Ascending aorta (tissue), 2 donors: ENCODE measurements at regions not wholly inside any gene's neighbourhood (a gene's known extent, or its start where the extent isn't known, plus 50 kb on each side); places are given as distances from the start of the nearest gene placed in this dataset.

Experiments
- DNase-seq, 2 donors: peaks; one replicate each; pipeline ENCODE4 v3.0.0-alpha.2; 2019; ENCODE audit warnings: low spot score in 2 of 2
- H3K27ac ChIP-seq, 2 donors: fragments of 200-600 bp; sonication (generic); one replicate each; pipeline ENCODE4 v1.5.1; 2016 to 2017; ENCODE audit warnings: mild to moderate bottlenecking in 1 of 2
- H3K27me3 ChIP-seq: fragments of 200-600 bp; sonication (generic); one replicate; pipeline ENCODE4 v1.5.1; 2017
- H3K36me3 ChIP-seq, 2 donors: fragments of 200-600 bp; sonication (generic); one replicate each; pipeline ENCODE4 v1.5.1; 2016
- H3K4me1 ChIP-seq, 2 donors: fragments of 200-600 bp; sonication (generic); one replicate each; pipeline ENCODE4 v1.5.1; 2016 to 2017; ENCODE audit warnings: mild to moderate bottlenecking in 1 of 2
- H3K4me3 ChIP-seq, 2 donors: fragments of 200-600 bp; sonication (generic); one replicate each; pipeline ENCODE4 v1.5.1; 2016 to 2017; ENCODE audit warnings: mild to moderate bottlenecking in 1 of 2
- H3K9me3 ChIP-seq, 2 donors: fragments of 200-600 bp; sonication (generic); one replicate each; pipeline ENCODE4 v1.5.1; 2016
- intact Hi-C: fragments of 100-400 bp; cut with DNase I; formaldehyde crosslinking; loops from one replicate; pipeline ENCODE4 v1.15.1; 2023
- TF ChIP-seq, protein P1 (sequence below), 3 experiments: fragments of 200-600 bp in 2 of 3; fragments of 450-650 bp in 1 of 3; sonication (generic) in 2 of 3; IDR thresholded peaks; one replicate each; pipeline ENCODE4 v1.5.1; 2016 to 2019; ENCODE audit warnings: antibody characterized with exemption in 3 of 3, mild to moderate bottlenecking in 1 of 3, moderate library complexity in 1 of 3

DNA sequence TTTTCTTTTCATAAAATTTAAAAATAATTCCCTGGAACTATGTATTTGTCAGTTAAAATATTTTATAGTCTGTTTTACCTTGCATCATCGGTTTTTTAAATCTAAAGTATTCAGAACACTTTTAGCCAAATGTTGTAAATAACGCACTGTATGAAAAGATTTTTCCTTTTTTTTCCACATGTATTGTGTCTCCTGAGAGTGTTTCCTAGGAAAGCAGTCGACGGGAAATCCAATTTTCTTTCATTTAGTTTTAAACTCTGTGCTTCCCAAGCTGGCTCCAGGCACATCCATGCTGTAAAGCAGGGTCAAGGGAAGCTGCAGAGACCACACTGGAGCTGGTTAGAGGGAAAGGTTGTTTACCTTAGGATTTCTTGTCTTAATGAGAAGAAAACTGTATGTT is 1724.3 kb upstream of the TENM3 start:
- DNase-seq, result no peak
- Histone ChIP-seq H3K4me1 (no peaks in the 10 kb centered on the region), H3K36me3 (no peaks in the 10 kb centered on the region), H3K9me3 (no peaks in the 10 kb centered on the region), H3K27me3 (no peaks in the 10 kb centered on the region), H3K4me3 (no peak overlapping the region), H3K27ac (no peak overlapping the region)
- intact Hi-C loops, result no loop called here
- TF ChIP-seq, protein P1, sequence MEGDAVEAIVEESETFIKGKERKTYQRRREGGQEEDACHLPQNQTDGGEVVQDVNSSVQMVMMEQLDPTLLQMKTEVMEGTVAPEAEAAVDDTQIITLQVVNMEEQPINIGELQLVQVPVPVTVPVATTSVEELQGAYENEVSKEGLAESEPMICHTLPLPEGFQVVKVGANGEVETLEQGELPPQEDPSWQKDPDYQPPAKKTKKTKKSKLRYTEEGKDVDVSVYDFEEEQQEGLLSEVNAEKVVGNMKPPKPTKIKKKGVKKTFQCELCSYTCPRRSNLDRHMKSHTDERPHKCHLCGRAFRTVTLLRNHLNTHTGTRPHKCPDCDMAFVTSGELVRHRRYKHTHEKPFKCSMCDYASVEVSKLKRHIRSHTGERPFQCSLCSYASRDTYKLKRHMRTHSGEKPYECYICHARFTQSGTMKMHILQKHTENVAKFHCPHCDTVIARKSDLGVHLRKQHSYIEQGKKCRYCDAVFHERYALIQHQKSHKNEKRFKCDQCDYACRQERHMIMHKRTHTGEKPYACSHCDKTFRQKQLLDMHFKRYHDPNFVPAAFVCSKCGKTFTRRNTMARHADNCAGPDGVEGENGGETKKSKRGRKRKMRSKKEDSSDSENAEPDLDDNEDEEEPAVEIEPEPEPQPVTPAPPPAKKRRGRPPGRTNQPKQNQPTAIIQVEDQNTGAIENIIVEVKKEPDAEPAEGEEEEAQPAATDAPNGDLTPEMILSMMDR (IDR thresholded peaks at IDR 0.05), result no peak

DNA sequence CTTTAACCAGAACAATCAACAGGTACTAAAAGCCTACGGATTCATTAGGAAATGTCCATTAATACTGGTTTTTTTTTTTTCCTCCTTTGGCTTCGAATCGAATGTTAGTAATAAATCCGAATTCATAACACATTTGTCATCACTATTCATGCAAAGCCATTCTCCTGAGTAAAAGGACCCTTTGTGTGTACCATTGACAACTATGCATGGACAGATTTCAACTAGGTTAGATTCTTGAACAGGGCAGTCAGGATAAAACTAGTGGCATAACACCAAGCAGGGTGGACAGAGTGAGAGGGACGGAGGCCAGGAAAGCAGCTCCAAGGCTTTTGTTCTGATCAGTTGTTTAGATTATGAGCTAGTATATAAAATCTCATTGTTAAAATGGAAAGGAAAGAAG is 1722.0 kb upstream of the TENM3 start:
- Histone ChIP-seq H3K4me1 (no peaks in the 10 kb centered on the region), H3K36me3 (no peaks in the 10 kb centered on the region), H3K27me3 (no peaks in the 10 kb centered on the region), H3K4me3 (no peak overlapping the region), H3K9me3 (no peaks in the 10 kb centered on the region), H3K27ac (no peak overlapping the region)
- intact Hi-C loops, result no loop called here
- TF ChIP-seq, protein P1 (IDR thresholded peaks at IDR 0.05), result no peak
- no peak for DNase-seq

DNA sequence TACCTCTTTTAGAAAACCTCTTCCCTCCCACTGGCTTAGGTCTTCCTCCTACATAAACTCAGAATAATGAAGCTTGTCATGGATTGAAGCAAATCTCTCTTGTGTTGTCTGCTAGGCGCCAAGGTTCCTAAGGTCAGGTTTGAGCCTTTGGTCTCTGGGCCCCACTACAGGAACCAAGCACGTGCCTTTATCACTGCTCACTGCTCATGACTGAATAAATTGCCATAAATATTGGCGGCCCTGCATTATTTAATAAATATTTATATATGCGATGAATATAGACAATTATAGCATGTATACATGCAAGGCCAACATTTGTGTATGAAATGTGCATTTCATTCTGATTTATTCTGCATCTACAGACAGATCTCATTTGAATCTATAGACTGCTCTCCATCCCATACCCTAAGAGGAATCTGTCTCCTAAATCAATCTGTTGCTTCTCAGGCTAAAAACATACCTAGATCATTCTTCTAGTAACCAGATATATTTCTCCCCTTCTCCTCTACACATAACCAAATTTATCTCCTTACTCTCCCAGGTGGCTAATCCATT is 1717.6 kb upstream of the TENM3 start:
- no peak for DNase-seq
- H3K27me3 ChIP-seq, result no peaks in the 10 kb centered on the region
- H3K9me3 ChIP-seq, result no peaks in the 10 kb centered on the region
- H3K36me3 ChIP-seq, result no peaks in the 10 kb centered on the region
- no peaks in the 10 kb centered on the region for H3K4me1 ChIP-seq
- intact Hi-C loops, result no loop called here
- no peak overlapping the region for H3K4me3 ChIP-seq
- no peak overlapping the region for H3K27ac ChIP-seq
- TF ChIP-seq, protein P1 (IDR thresholded peaks at IDR 0.05), result no peak

DNA sequence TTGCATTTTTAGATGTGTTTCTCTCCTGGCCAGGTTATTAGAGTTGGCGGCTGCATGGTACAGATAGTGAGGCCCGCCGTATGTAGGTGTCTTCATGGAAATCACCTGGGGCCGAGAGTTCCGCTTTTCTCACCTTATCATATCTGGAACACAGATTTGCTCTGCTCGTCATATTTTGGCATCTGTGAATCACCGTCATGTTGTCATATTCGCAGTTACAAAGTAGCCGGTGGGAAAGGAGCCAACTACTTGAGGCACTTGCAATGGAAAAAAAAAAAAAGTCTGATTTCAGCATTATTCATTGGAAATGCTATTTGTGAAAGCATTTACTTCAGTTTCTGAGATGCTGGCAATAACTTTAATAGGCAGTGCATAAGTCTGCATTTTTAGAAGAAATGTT is 1715.2 kb upstream of the TENM3 start:
- Histone ChIP-seq H3K9me3 (no peaks in the 10 kb centered on the region), H3K4me1 (no peaks in the 10 kb centered on the region), H3K27ac (no peak overlapping the region), H3K4me3 (no peak overlapping the region), H3K36me3 (no peaks in the 10 kb centered on the region), H3K27me3 (no peaks in the 10 kb centered on the region)
- TF ChIP-seq, protein P1 (IDR thresholded peaks at IDR 0.05), result no peak
- no peak for DNase-seq
- intact Hi-C loops, result no loop called here

DNA sequence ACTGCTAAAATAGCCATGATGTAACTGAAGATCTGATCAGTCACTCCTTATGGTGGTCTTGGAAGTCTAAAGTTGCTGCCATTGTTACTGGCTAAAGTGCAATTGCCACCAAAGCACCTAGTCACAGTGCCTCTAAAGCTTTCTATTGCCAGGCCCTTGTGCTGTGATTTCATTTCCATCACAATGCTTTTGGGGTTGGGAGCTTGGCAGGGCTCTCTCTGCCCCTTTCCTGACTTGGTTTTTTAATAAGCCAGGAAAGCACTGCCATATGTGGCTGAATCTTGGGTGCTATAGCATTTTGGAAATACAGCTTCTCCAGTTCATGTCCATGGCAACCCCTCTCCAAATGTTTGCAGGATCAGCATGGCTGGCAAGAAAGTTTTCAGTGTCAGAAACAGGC is 1712.4 kb upstream of the TENM3 start:
- no peak overlapping the region for H3K27ac ChIP-seq
- no peak for DNase-seq
- TF ChIP-seq, protein P1 (IDR thresholded peaks at IDR 0.05), result no peak
- no peaks in the 10 kb centered on the region for H3K4me1 ChIP-seq
- intact Hi-C loops, result no loop called here
- no peaks in the 10 kb centered on the region for H3K36me3 ChIP-seq
- no peaks in the 10 kb centered on the region for H3K27me3 ChIP-seq
- no peak overlapping the region for H3K4me3 ChIP-seq
- no peaks in the 10 kb centered on the region for H3K9me3 ChIP-seq

DNA sequence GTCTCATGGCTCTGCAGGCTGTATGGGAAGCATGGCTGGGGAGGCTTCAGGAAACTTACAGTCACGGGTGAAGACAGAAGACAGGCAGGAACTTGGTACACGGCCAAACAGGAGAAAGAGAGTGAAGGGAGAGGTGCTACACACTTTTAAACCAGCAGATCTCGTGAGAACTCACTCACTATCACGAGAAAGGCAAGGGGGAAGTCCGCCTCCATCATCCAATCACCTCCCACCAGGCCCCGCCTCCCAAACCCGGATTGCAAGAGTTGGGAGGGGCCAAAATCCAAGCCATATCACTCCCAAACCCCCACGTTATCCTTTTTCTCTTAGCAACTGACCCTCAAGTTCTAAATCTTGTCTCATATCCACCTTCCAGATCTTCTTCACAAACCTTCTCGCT is 1710.5 kb upstream of the TENM3 start:
- intact Hi-C loops, result no loop called here
- Histone ChIP-seq H3K9me3 (no peaks in the 10 kb centered on the region), H3K27me3 (no peaks in the 10 kb centered on the region), H3K27ac (no peak overlapping the region), H3K36me3 (no peaks in the 10 kb centered on the region), H3K4me3 (no peak overlapping the region), H3K4me1 (no peaks in the 10 kb centered on the region)
- DNase-seq, result no peak
- TF ChIP-seq, protein P1 (IDR thresholded peaks at IDR 0.05), result no peak
